Fibroblast of pulmonary artery (primary cell): ENCODE measurements at regions not wholly inside any gene's neighbourhood (a gene's known extent, or its start where the extent isn't known, plus 50 kb on each side); places are given as distances from the start of the nearest gene placed in this dataset.

Experiments used
- DNase-seq: peaks from one replicate; pipeline ENCODE4 v3.0.0-alpha.2; 2010; ENCODE audit warnings: low read depth
- H3K4me3 ChIP-seq: replicated peaks from 2 replicates; pipeline ENCODE4 v1.5.1; 2011; ENCODE audit warnings: low read depth, mild to moderate bottlenecking, control low read depth, low read length, moderate library complexity
- CTCF ChIP-seq: IDR thresholded peaks from 2 replicates; pipeline ENCODE4 v1.5.1; 2011; ENCODE audit warnings: mild to moderate bottlenecking, control low read depth, low read length, inconsistent platforms; ENCODE audit errors: missing control alignments

GRCh38 chr18:61738042-61738441 lies 154.8 kb downstream of the RNF152 start:
- no peak for TF ChIP-seq CTCF
- no peak overlapping the region for H3K4me3 ChIP-seq
- no peak for DNase-seq

- DNase-seq = no peak
- H3K4me3 ChIP-seq = no peak overlapping the region
- TF ChIP-seq CTCF = no peak
Observed at GRCh38 chr18:61736133-61736532, 156.7 kb downstream of the RNF152 start.

- no peak overlapping the region for H3K4me3 ChIP-seq
- TF ChIP-seq CTCF = no peak
- no peak for DNase-seq
Observed at GRCh38 chr18:61735564-61736102, 157.2 kb downstream of the RNF152 start.

- H3K4me3 ChIP-seq = no peak overlapping the region
- no peak for TF ChIP-seq CTCF
- no peak for DNase-seq
Observed at GRCh38 chr18:61734396-61734795, 158.4 kb downstream of the RNF152 start.

GRCh38 chr18:61732854-61733253 lies 160.0 kb downstream of the RNF152 start:
- no peak overlapping the region for H3K4me3 ChIP-seq
- peak; percentile 16 for DNase-seq
- TF ChIP-seq CTCF = no peak

GRCh38 chr18:61731693-61732376 lies 161.0 kb downstream of the RNF152 start:
- DNase-seq = peak; percentile 38
- no peak for TF ChIP-seq CTCF
- H3K4me3 ChIP-seq = no peak overlapping the region

GRCh38 chr18:61731178-61731577 lies 161.6 kb downstream of the RNF152 start:
- TF ChIP-seq CTCF = no peak
- DNase-seq = peak; percentile 16
- no peak overlapping the region for H3K4me3 ChIP-seq
